ENCODE measurements at regions not wholly inside any gene's neighbourhood (a gene's known extent, or its start where the extent isn't known, plus 50 kb on each side); places are given as distances from the start of the nearest gene placed in this dataset.

- no peak for ATAC-seq
- Mint-ChIP-seq H3K9me3 (no peaks in the 10 kb centered on the region), H3K27ac (no peak overlapping the region), H3K4me1 (peaks cover 6 to 9% of the 10 kb centered on the region in 2 donors), H3K4me3 (no peak overlapping the region), H3K36me3 (no peaks in the 10 kb centered on the region), H3K27me3 (ENCODE audit: low read depth in 2 of 2) (peaks cover 2 to 10% of the 10 kb centered on the region in 2 donors)
- intact Hi-C loops (cut with micrococcal nuclease): no loop called here
- H3K4me1 ChIP-seq (ENCODE audit: control insufficient read depth, insufficient read depth, low read length): no peaks in the 10 kb centered on the region
- no peaks in the 10 kb centered on the region for H3K36me3 ChIP-seq (ENCODE audit: control insufficient read depth, insufficient read depth, low read length)
- no peaks in the 10 kb centered on the region for H3K9me3 ChIP-seq (ENCODE audit: control insufficient read depth, insufficient read depth, low read length)
- 89% methylated on average over 5 of the region's 5 CpGs for WGBS (ENCODE audit: insufficient coverage)
- H3K27me3 ChIP-seq (ENCODE audit: control insufficient read depth, insufficient read depth, low read length): no peaks in the 10 kb centered on the region
- H3K27ac ChIP-seq (ENCODE audit: low read length): no peak overlapping the region
- no peak for DNase-seq
- TF ChIP-seq, protein P1, sequence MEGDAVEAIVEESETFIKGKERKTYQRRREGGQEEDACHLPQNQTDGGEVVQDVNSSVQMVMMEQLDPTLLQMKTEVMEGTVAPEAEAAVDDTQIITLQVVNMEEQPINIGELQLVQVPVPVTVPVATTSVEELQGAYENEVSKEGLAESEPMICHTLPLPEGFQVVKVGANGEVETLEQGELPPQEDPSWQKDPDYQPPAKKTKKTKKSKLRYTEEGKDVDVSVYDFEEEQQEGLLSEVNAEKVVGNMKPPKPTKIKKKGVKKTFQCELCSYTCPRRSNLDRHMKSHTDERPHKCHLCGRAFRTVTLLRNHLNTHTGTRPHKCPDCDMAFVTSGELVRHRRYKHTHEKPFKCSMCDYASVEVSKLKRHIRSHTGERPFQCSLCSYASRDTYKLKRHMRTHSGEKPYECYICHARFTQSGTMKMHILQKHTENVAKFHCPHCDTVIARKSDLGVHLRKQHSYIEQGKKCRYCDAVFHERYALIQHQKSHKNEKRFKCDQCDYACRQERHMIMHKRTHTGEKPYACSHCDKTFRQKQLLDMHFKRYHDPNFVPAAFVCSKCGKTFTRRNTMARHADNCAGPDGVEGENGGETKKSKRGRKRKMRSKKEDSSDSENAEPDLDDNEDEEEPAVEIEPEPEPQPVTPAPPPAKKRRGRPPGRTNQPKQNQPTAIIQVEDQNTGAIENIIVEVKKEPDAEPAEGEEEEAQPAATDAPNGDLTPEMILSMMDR (IDR thresholded peaks at IDR 0.05): no peak
- no peak overlapping the region for H3K4me3 ChIP-seq (ENCODE audit: low read length)
These were observed 205.4 kb upstream of the CST7 start for GRCh38 chr20:24743641-24744040.

- TF ChIP-seq, protein P1 (IDR thresholded peaks at IDR 0.05): no peak
- Histone ChIP-seq H3K36me3 (ENCODE audit: control insufficient read depth, insufficient read depth, low read length) (no peaks in the 10 kb centered on the region), H3K9me3 (ENCODE audit: control insufficient read depth, insufficient read depth, low read length) (no peaks in the 10 kb centered on the region), H3K4me3 (ENCODE audit: low read length) (no peak overlapping the region), H3K27me3 (ENCODE audit: control insufficient read depth, insufficient read depth, low read length) (no peaks in the 10 kb centered on the region), H3K27ac (ENCODE audit: low read length) (no peak overlapping the region), H3K4me1 (ENCODE audit: control insufficient read depth, insufficient read depth, low read length) (no peaks in the 10 kb centered on the region)
- Mint-ChIP-seq H3K27me3 (ENCODE audit: low read depth in 2 of 2) (peaks cover 2 to 15% of the 10 kb centered on the region in 2 donors), H3K27ac (no peak overlapping the region), H3K4me1 (no peaks in the 10 kb centered on the region), H3K4me3 (no peak overlapping the region), H3K36me3 (no peaks in the 10 kb centered on the region), H3K9me3 (no peaks in the 10 kb centered on the region)
- 77% methylated on average over 3 of the region's 3 CpGs for WGBS (ENCODE audit: insufficient coverage)
- ATAC-seq (no peak), DNase-seq (no peak)
- intact Hi-C loops (cut with micrococcal nuclease): no loop called here
These were observed 204.3 kb upstream of the CST7 start for GRCh38 chr20:24744747-24745146.

DNA sequence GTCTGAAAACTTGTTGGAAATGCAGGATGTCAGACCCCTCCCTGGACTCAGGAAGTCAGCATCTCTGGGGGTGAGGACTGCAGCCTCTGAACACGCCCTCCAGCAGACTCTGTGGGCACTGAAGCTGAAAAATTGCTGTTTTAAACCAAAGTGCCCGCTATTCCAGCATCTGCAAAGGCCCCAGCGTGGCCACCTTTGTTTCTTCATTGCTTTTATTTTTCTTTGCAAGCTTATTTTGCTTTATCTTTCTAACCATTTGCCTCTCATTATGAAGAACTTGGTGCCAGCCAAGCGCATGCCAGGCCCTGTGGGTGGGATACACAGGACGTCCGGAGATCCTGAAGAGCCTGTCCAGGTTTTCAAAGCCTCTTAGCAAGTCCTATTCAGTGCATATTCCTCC, 203.9 kb upstream of the CST7 start:
- Histone ChIP-seq H3K27ac (ENCODE audit: low read length) (no peak overlapping the region), H3K27me3 (ENCODE audit: control insufficient read depth, insufficient read depth, low read length) (no peaks in the 10 kb centered on the region), H3K4me3 (ENCODE audit: low read length) (no peak overlapping the region), H3K4me1 (ENCODE audit: control insufficient read depth, insufficient read depth, low read length) (no peaks in the 10 kb centered on the region), H3K9me3 (ENCODE audit: control insufficient read depth, insufficient read depth, low read length) (no peaks in the 10 kb centered on the region), H3K36me3 (ENCODE audit: control insufficient read depth, insufficient read depth, low read length) (no peaks in the 10 kb centered on the region)
- H3K27me3 Mint-ChIP-seq (ENCODE audit: low read depth in 2 of 2): peaks cover 2 to 15% of the 10 kb centered on the region in 2 donors
- ATAC-seq: no peak
- H3K4me3 Mint-ChIP-seq: no peak overlapping the region
- H3K9me3 Mint-ChIP-seq: no peaks in the 10 kb centered on the region
- intact Hi-C loops (cut with micrococcal nuclease): no loop called here
- no peaks in the 10 kb centered on the region for H3K4me1 Mint-ChIP-seq
- TF ChIP-seq, protein P1 (IDR thresholded peaks at IDR 0.05): no peak
- WGBS (ENCODE audit: insufficient coverage): 80% methylated on average over 6 of the region's 6 CpGs
- H3K36me3 Mint-ChIP-seq: no peaks in the 10 kb centered on the region
- DNase-seq: no peak
- no peak overlapping the region for H3K27ac Mint-ChIP-seq

- ATAC-seq (no peak), DNase-seq (no peak)
- no peaks in the 10 kb centered on the region for H3K4me1 Mint-ChIP-seq
- Histone ChIP-seq H3K36me3 (ENCODE audit: control insufficient read depth, insufficient read depth, low read length) (no peaks in the 10 kb centered on the region), H3K27me3 (ENCODE audit: control insufficient read depth, insufficient read depth, low read length) (no peaks in the 10 kb centered on the region), H3K27ac (ENCODE audit: low read length) (no peak overlapping the region), H3K4me3 (ENCODE audit: low read length) (no peak overlapping the region), H3K4me1 (ENCODE audit: control insufficient read depth, insufficient read depth, low read length) (no peaks in the 10 kb centered on the region), H3K9me3 (ENCODE audit: control insufficient read depth, insufficient read depth, low read length) (no peaks in the 10 kb centered on the region)
- TF ChIP-seq, protein P1 (IDR thresholded peaks at IDR 0.05): no peak
- H3K27me3 Mint-ChIP-seq (ENCODE audit: low read depth in 2 of 2): peaks cover 2 to 15% of the 10 kb centered on the region in 2 donors
- intact Hi-C loops (cut with micrococcal nuclease): no loop called here
- H3K27ac Mint-ChIP-seq: no peak overlapping the region
- 88% methylated on average over 14 of the region's 14 CpGs for WGBS (ENCODE audit: insufficient coverage)
- H3K4me3 Mint-ChIP-seq: no peak overlapping the region
- no peaks in the 10 kb centered on the region for H3K9me3 Mint-ChIP-seq
- no peaks in the 10 kb centered on the region for H3K36me3 Mint-ChIP-seq
These were observed 203.3 kb upstream of the CST7 start for GRCh38 chr20:24745617-24746350.
